AG04449 (cell line): ENCODE measurements at regions not wholly inside any gene's neighbourhood (a gene's known extent, or its start where the extent isn't known, plus 50 kb on each side); places are given as distances from the start of the nearest gene placed in this dataset.

Experiments used
- CTCF ChIA-PET: fragments of 350-600 bp; formaldehyde crosslinking; extraction: SDS; loops from one replicate; lab custom pipeline; 2021; ENCODE audit warnings: antibody characterized with exemption; lab: Yijun Ruan, JAX
- POLR2A ChIA-PET: fragments of 400-600, 350-600 bp; formaldehyde crosslinking; extraction: SDS; loops from one replicate; lab custom pipeline; 2020; ENCODE audit warnings: antibody characterized with exemption, inconsistent platforms; lab: Yijun Ruan, JAX
- DNase-seq: peaks from one replicate; pipeline ENCODE4 v3.0.0-alpha.2; 2010; ENCODE audit warnings: low read depth, low spot score
- H3K4me3 ChIP-seq: 2 replicates; pipeline ENCODE4 v1.5.1; 2011; ENCODE audit warnings: low read depth, mild to moderate bottlenecking, control low read depth, low read length
- CTCF ChIP-seq: IDR thresholded peaks from one replicate; pipeline ENCODE4 v1.5.1; 2011; ENCODE audit warnings: mild to moderate bottlenecking, moderate library complexity, low read length, control low read depth, inconsistent platforms; ENCODE audit not compliant: insufficient read depth; ENCODE audit errors: missing control alignments

DNA sequence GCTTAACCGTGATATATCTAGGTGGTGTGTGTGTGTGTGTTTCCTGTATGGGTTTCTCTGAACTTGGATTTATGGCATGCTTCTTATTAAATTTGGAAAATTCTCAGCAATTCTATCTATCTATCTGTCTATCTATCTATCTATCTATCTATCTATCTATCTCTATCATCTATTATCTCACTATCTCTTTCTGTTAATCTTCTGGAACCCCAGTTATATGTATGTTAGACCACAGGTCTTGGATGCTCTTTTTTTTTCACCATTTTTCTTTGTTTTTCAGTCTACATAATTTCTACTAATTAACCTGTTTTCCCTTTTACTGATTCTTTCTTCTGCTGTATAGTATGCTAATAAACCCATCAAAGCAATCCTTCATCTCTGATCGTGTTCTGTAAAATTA, 538.0 kb downstream of the PTPRU start:
- TF ChIP-seq CTCF = no peak
- no peak overlapping the region for H3K4me3 ChIP-seq
- CTCF ChIA-PET = interaction anchor here (1.0 kb wide), 1 partner anchor 17 kb away, joined by 3 read pairs; no protein-coding TSS in a partner anchor
- no peak for DNase-seq
- POLR2A ChIA-PET = no interaction called here

DNA sequence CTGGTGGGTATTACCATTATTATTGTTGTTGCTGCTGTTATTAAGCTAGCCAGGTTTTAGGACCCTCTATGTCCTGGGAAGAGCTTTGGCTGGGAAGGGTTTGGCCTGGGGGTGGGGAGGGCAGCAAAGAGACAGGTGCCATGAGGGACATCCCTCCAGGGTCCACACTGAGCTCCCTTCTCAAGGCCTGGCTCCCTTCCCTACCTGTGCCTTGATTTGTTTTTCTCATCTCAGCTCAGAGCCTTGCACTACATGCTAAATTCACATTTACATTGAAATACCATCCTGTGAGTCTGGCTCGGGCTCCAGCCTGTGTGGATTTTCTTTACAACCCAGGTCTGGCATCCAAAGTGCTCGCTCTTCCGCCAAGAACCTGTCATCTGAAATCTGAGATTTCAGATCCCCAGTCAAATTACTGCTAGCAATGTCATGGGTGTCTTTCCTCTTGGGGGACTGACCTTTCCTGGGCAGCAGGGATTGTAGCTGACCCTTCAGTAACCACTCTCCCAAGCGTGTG, 536.3 kb downstream of the PTPRU start:
- no peak for DNase-seq
- ChIA-PET CTCF (no interaction called here), POLR2A (no interaction called here)
- no peak overlapping the region for H3K4me3 ChIP-seq
- TF ChIP-seq CTCF = no peak

- no peak for TF ChIP-seq CTCF
- DNase-seq = no peak
- ChIA-PET CTCF (no interaction called here), POLR2A (no interaction called here)
- no peak overlapping the region for H3K4me3 ChIP-seq
These were observed 531.6 kb downstream of the PTPRU start for GRCh38 chr1:29767769-29768425.

GRCh38 chr1:29767088-29767685, 530.9 kb downstream of the PTPRU start:
- ChIA-PET CTCF (no interaction called here), POLR2A (no interaction called here)
- no peak for TF ChIP-seq CTCF
- DNase-seq = no peak
- H3K4me3 ChIP-seq = no peak overlapping the region

GRCh38 chr1:29762635-29763034, 526.3 kb downstream of the PTPRU start:
- POLR2A ChIA-PET = no interaction called here
- CTCF ChIA-PET = no interaction called here
- DNase-seq = no peak
- H3K4me3 ChIP-seq = no peak overlapping the region
- no peak for TF ChIP-seq CTCF

DNA sequence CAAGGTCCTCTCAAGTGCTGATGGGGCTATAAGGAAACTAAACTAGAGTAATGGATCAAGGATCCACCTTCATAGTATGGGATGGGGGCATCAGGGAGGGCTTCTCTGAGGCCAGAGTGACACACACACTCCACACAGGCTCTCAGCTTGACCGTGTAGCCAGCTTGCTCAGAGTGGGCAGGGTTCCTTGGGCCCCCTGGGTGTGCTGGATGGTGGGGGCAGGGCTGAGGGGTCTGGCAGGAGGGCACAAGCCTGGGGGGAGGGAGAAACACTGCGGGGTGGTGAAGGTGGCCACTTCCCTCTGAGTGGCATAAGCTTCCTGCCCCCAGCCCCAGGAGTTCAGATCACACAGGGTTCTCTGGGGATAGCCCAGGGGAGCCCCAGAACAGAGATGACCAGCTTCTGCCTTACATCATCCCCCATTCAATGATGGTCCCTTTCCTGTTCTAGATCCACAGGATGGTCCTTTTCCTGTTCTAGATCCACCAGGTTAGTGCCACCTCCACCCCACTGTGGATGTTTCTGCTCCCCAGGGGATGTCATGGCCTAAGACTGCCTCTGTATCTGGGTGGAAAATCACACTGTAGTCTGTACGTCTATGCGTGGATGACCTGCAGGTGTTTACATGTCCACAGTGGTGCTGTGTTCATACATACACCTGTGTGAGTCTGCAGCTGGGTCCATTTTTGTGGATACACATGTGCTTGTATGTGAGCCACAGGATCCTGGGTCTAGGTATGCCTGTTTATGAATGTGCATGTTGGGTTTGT, 525.0 kb downstream of the PTPRU start:
- ChIA-PET CTCF (no interaction called here), POLR2A (no interaction called here)
- no peak for DNase-seq
- no peak for TF ChIP-seq CTCF
- no peak overlapping the region for H3K4me3 ChIP-seq
